GM12874 (cell line): ENCODE measurements at regions not wholly inside any gene's neighbourhood (a gene's known extent, or its start where the extent isn't known, plus 50 kb on each side); places are given as distances from the start of the nearest gene placed in this dataset.

Experiments used
- TF ChIP-seq, protein P1 (sequence below): IDR thresholded peaks from 2 replicates; pipeline ENCODE4 v1.5.1; 2011; ENCODE audit warnings: low read depth, mild to moderate bottlenecking, control low read depth, low read length, moderate library complexity; ENCODE audit not compliant: insufficient read depth

DNA sequence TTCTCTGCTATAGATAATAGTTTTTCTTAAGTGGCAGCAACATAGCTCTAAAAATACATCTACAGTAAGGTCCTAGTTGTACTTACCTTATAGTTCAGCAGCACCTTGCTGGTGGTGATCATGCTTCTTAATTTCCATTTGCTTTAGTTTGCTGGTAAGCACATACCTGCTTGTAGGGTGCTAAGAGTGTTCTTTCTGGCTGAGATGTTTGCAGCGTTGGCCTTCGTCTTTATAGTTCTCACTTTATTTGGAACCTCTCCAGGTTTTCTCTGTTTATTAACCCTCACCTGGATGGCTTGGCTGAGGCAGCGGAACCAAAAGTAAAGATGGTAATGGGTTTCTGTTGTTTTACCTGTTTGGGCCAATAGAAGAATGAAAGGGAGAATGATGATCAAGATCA is 123.6 kb upstream of the EFEMP1 start:
- TF ChIP-seq, protein P1, sequence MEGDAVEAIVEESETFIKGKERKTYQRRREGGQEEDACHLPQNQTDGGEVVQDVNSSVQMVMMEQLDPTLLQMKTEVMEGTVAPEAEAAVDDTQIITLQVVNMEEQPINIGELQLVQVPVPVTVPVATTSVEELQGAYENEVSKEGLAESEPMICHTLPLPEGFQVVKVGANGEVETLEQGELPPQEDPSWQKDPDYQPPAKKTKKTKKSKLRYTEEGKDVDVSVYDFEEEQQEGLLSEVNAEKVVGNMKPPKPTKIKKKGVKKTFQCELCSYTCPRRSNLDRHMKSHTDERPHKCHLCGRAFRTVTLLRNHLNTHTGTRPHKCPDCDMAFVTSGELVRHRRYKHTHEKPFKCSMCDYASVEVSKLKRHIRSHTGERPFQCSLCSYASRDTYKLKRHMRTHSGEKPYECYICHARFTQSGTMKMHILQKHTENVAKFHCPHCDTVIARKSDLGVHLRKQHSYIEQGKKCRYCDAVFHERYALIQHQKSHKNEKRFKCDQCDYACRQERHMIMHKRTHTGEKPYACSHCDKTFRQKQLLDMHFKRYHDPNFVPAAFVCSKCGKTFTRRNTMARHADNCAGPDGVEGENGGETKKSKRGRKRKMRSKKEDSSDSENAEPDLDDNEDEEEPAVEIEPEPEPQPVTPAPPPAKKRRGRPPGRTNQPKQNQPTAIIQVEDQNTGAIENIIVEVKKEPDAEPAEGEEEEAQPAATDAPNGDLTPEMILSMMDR: no peak

DNA sequence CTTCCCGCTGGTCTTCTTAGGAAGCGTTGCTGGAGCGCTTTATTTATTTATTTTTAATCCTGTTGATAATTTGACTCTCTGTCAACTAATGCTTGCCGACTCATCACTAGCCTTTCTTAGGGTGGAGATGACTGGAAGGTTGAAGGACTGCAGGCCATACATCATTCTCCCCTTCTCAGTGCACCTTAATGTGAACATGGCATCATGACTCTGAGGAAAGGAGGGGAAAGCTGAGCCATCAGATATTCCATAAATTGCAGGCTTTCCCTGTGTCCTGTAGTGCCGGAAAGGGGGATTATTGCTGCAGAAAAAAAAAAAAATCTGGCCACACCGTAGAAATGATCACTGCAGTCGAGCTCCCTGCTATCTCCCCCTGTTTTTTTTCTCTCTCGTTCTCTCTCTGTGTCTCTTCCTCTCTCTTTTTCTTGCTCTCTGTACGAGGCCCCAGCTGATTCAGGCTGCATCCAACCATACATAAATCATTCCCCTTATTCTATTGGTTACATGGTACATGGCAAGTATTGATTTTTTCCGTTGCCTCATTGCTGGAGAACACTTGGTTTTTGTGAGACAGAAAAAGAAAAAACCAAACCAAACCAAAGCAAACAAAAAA is 125.8 kb upstream of the EFEMP1 start:
- TF ChIP-seq, protein P1: no peak

DNA sequence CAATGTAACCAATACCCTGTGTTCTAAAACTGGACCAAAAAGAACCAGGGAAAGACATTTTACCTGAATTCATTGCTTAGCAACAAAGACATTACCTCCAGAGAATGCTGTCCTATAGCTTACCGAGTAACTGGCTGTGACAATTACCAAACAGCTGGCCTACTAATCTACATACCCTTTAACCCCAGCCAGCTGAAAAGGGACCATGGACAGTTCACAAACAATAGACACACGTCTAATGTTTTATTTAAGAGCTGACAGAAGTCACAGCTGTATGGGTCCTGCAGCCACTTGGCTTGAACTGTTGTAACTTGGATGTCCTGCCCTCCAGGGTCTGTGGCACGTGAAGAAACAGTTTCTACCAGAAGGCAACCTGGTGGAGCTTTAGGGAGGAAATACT is 130.1 kb upstream of the EFEMP1 start:
- TF ChIP-seq, protein P1: no peak

DNA sequence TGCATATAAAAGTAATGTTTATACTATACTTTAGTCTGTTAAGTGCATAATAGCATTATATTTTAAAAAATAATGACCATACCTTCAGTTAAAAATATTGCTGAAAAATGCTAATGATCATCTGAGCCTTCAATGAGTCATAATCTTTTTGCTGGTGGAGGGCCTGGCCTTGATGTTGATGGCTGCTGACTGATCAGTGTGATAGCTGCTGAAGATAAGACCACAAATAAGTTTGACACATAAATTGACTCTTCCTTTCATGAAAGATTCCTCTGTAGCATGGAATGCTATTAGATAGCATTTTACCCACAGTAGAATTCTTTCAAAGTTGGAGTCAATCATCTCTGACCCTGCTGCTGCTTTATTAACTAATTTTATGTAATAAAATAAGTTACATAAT is 128.4 kb upstream of the CCDC85A start:
- TF ChIP-seq, protein P1: no peak

DNA sequence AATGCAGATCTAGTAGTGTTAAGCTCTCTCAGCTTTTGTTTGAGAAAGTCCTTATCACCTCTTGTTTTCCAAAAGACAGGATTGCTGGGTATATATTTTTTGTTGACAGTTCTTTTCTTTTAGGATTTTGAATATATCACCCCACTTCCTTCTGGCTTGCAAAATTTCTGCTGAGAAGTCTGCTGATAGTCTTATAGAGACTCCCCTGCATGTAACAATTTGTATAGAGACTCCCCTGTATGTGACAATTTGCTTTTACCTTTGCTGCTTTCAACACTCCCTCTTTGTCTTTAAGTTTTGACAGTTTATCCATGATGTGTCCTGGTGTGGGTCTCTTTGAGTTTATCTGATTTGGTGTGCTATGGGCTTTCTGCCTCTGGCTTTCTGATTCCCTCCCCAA is 115.0 kb upstream of the CCDC85A start:
- TF ChIP-seq, protein P1: no peak

DNA sequence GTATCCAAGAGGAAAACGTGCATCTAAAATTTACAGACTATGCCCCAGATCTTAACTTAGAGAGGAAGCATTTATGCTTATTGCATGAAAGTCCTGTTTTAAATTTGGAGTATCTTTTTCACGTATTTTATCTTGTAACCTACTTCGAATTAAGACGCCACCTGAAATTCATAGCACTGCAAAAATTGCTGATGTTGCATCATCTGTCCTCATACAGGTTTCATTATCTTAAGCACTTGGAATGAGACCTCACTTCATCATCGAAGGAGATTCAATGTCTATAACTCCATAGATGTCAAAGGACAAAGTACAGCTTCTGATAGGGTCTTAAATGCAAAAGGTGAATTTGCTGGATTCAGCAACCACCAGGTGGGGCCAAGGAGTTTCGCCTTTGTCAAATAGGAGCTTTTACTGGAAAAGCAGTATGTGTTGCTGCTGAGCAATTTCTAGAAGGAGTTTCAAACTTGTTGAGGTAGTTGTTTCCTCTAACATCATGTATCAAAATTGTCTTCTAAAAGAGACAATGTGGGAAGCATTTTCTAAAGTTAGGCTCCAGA is 106.4 kb upstream of the CCDC85A start:
- TF ChIP-seq, protein P1: peak; percentile 31; the same call in 1 of the 2 replicates

DNA sequence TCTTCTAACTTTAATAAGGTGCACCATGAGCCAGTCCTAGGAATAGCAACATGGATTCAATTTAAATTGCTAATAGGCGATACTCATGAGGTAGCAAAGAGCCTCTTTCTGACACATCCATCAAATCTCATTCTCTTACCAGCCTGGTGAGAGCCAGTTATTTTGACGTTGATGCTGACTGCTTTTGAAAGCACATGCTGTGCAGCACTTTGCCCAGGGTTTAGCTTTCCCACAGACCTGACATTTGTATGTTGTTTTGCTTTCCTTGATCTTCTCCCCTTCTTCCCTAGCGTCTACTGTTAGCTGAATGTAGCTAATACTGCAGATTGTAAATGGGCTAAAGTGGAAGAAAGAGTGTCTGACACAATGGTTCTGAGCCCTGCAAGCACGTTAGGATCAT is 101.1 kb upstream of the CCDC85A start:
- TF ChIP-seq, protein P1: no peak
